ENCODE measurements at regions not wholly inside any gene's neighbourhood (a gene's known extent, or its start where the extent isn't known, plus 50 kb on each side); places are given as distances from the start of the nearest gene placed in this dataset.

DNA sequence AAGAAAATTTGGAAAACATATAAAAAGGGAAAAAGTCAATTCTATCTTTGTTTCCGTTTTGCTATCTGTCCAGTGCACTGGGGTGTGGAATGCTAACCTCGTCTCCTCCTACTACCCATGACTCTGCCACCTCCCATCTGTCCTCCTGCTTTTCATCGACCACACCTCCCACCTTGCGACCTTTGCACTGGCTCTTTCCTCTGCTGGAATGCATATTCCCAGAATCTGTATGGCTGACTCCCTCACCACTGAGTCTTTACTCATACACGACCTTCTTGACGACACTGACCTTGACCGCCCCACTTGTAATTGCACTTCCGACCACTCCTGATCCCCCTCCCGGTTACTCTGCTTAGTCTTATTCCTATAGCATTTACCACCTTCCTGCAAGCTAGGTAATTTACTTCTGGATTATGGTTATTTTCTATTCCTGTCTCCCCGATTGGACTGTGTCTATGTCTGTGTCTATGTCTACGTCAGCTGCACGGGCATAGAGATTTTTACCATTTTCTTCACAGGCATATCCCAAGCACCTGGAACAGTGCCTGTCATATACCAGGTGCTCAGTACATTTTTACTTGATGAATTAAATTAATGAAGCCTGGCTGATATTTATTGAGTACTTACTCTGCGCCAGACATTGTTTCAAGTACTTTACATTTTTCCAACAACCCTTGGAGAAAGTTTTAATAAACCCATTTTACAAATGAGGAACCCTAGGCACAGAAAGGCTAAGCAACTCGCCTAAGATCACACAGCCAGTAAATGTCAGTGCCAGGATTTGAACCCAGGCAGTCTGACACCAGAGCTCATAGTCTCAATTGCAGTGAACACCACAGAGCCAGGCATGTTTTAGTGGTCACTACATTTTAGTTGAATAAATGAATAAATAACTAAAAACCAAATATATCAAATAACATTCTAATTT, 54.0 kb upstream of the SLC22A11 start (continued):
- TF ChIP-seq SNRNP70 (optimal IDR thresholded peaks at IDR 0.05; ENCODE audit: low read depth, low read length) (no peak), ARID1B (IDR thresholded peaks at IDR 0.05) (peak; percentile 83), ETV5 (CRISPR knock-in tag; IDR thresholded peaks at IDR 0.05; ENCODE audit: low read depth) (peak; percentile 72), KDM1A (IDR thresholded peaks at IDR 0.05) (peak; percentile 30 to 51; a peak in 3 of 4 replicates), NFIX (CRISPR knock-in tag; IDR thresholded peaks at IDR 0.05; ENCODE audit: low read depth) (no peak), RBM25 (IDR thresholded peaks at IDR 0.05; ENCODE audit: low read depth, low read length, severe bottlenecking) (peak; percentile 67), ZBED1 (IDR thresholded peaks at IDR 0.05) (no peak), ATF1 (CRISPR knock-in tag; IDR thresholded peaks at IDR 0.05) (no peak), ATF1 (tag; IDR thresholded peaks at IDR 0.05) (0 out of 2 replicates have a peak, but pooled peaks have one; percentile 13), PKNOX1 (IDR thresholded peaks at IDR 0.05) (0 out of 2 replicates have a peak, but pooled peaks have one; percentile 4), ESRRA (IDR thresholded peaks at IDR 0.05; ENCODE audit: borderline replicate concordance, low read depth) (peak; percentile 83)
- TF ChIP-seq, protein P1, sequence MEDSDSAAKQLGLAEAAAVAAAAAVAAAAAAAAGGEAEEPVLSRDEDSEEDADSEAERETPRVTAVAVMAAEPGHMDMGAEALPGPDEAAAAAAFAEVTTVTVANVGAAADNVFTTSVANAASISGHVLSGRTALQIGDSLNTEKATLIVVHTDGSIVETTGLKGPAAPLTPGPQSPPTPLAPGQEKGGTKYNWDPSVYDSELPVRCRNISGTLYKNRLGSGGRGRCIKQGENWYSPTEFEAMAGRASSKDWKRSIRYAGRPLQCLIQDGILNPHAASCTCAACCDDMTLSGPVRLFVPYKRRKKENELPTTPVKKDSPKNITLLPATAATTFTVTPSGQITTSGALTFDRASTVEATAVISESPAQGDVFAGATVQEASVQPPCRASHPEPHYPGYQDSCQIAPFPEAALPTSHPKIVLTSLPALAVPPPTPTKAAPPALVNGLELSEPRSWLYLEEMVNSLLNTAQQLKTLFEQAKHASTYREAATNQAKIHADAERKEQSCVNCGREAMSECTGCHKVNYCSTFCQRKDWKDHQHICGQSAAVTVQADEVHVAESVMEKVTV (CRISPR knock-in tag; IDR thresholded peaks at IDR 0.05) = no peak

Measured in K562 (cell line).